GM13977 (cell line): ENCODE measurements at regions not wholly inside any gene's neighbourhood (a gene's known extent, or its start where the extent isn't known, plus 50 kb on each side); places are given as distances from the start of the nearest gene placed in this dataset.

ENCODE experiments used
- DNase-seq: peaks from one replicate; pipeline ENCODE4 v3.0.0; 2012; ENCODE audit warnings: low spot score
- CTCF ChIP-seq: IDR thresholded peaks from 2 replicates; pipeline ENCODE4 v1.5.1; 2012; ENCODE audit warnings: mild to moderate bottlenecking, control low read depth; ENCODE audit not compliant: insufficient read depth; ENCODE audit errors: extremely low read depth, missing control alignments
- in situ Hi-C: fragments of 300-500 bp; cut with MboI; formaldehyde crosslinking; loops from one replicate; pipeline ENCODE4 v1.12.0; 2022; ENCODE audit warnings: low sequenced_read_pairs, low pct_unique_long_range_greater_than_20kb, mixed read lengths, inconsistent platforms; ENCODE audit not compliant: unreplicated experiment

GRCh38 chr10:81009296-81009695, 471.6 kb downstream of the SH2D4B start:
- DNase-seq, result no peak
- no peak for TF ChIP-seq CTCF

GRCh38 chr10:81013771-81014170, 476.1 kb downstream of the SH2D4B start:
- DNase-seq, result no peak
- no peak for TF ChIP-seq CTCF
- in situ Hi-C loops, result no loop called here

More at GRCh38 chr10:81009296-81009695, 471.6 kb downstream of the SH2D4B start:
- in situ Hi-C loops, result no loop called here

- peak; percentile 85 for TF ChIP-seq CTCF
- in situ Hi-C loops, result no loop called here
- DNase-seq, result peak; percentile 39
These were observed 481.6 kb downstream of the SH2D4B start for GRCh38 chr10:81019029-81019890.

GRCh38 chr10:81021428-81022129, 483.9 kb downstream of the SH2D4B start:
- no peak for DNase-seq
- no peak for TF ChIP-seq CTCF
- in situ Hi-C loops, result no loop called here

- TF ChIP-seq CTCF, result no peak
- in situ Hi-C loops, result no loop called here
- DNase-seq, result no peak
These were observed 488.9 kb downstream of the SH2D4B start for GRCh38 chr10:81026591-81026990.

GRCh38 chr10:81027223-81027622, 489.5 kb downstream of the SH2D4B start:
- in situ Hi-C loops, result no loop called here
- TF ChIP-seq CTCF, result no peak
- no peak for DNase-seq
